ENCODE measurements at regions not wholly inside any gene's neighbourhood (a gene's known extent, or its start where the extent isn't known, plus 50 kb on each side); places are given as distances from the start of the nearest gene placed in this dataset.

GRCh38 chr3:176581589-176581988, 615.7 kb downstream of the TBL1XR1 start:
- peaks cover 18% of the 10 kb centered on the region for H3K4me1 Mint-ChIP-seq

GRCh38 chr3:176579711-176580185, 617.5 kb downstream of the TBL1XR1 start:
- Mint-ChIP-seq H3K4me1 (peaks cover 18% of the 10 kb centered on the region), H3K36me3 (peaks cover 3% of the 10 kb centered on the region; the same call in 1 of the 2 replicates), H3K27me3 (ENCODE audit: low read depth) (no peaks in the 10 kb centered on the region), H3K4me3 (no peak overlapping the region), H3K9me3 (peaks cover 14% of the 10 kb centered on the region), H3K27ac (no peak overlapping the region)
- POLR2A ChIA-PET, result no interaction called here
- CTCF ChIA-PET, result no interaction called here
- TF ChIP-seq ZNF423 (CRISPR knock-in tag; IDR thresholded peaks at IDR 0.05) (no peak), HMGA2 (CRISPR knock-in tag; IDR thresholded peaks at IDR 0.05) (no peak), ZNF532 (CRISPR knock-in tag; IDR thresholded peaks at IDR 0.05; ENCODE audit: borderline replicate concordance) (no peak), ATF6 (CRISPR knock-in tag; IDR thresholded peaks at IDR 0.05) (no peak), ZNF281 (CRISPR knock-in tag; IDR thresholded peaks at IDR 0.05) (no peak), NR3C1 (CRISPR knock-in tag; conservative IDR thresholded peaks at IDR 0.05; ENCODE audit: low read depth) (no peak), GABPB1 (CRISPR knock-in tag; IDR thresholded peaks at IDR 0.05) (no peak), SP1 (CRISPR knock-in tag; conservative IDR thresholded peaks at IDR 0.05) (no peak)
- DNase-seq (ENCODE audit: low spot score) (no peak), ATAC-seq (no peak)

More at GRCh38 chr3:176581589-176581988, 615.7 kb downstream of the TBL1XR1 start:
- peaks cover 14% of the 10 kb centered on the region for H3K9me3 Mint-ChIP-seq
- POLR2A ChIA-PET, result no interaction called here
- H3K27me3 Mint-ChIP-seq (ENCODE audit: low read depth), result no peaks in the 10 kb centered on the region
- H3K27ac Mint-ChIP-seq, result no peak overlapping the region
- CTCF ChIA-PET, result no interaction called here
- H3K36me3 Mint-ChIP-seq, result peaks cover 3% of the 10 kb centered on the region; the same call in 1 of the 2 replicates
- DNase-seq (ENCODE audit: low spot score) (no peak), ATAC-seq (no peak)
- TF ChIP-seq HMGA2 (CRISPR knock-in tag; IDR thresholded peaks at IDR 0.05), result no peak
- TF ChIP-seq NFYB (CRISPR knock-in tag; conservative IDR thresholded peaks at IDR 0.05; ENCODE audit: low read depth), result no peak
- no peak for TF ChIP-seq ATF2 (CRISPR knock-in tag; IDR thresholded peaks at IDR 0.05; ENCODE audit: borderline replicate concordance, low read depth)
- TF ChIP-seq TEAD1 (CRISPR knock-in tag; IDR thresholded peaks at IDR 0.05), result no peak
- TF ChIP-seq ZNF263 (CRISPR knock-in tag; IDR thresholded peaks at IDR 0.05; ENCODE audit: low read depth), result no peak
- H3K4me3 Mint-ChIP-seq, result no peak overlapping the region

Measured in WTC11 (cell line).